ENCODE measurements at regions not wholly inside any gene's neighbourhood (a gene's known extent, or its start where the extent isn't known, plus 50 kb on each side); places are given as distances from the start of the nearest gene placed in this dataset.

- no peak for TF ChIP-seq EZH2 (IDR thresholded peaks at IDR 0.05; ENCODE audit: insufficient read depth, poor library complexity, severe bottlenecking)
- TF ChIP-seq EZH2phosphoT487 (IDR thresholded peaks at IDR 0.05; ENCODE audit: insufficient read depth, low read depth) = no peak
These were observed 1408.8 kb downstream of the TBC1D22A start for GRCh38 chr22:48171271-48171691.
